Ovary (tissue), 3 donors: ENCODE measurements at regions not wholly inside any gene's neighbourhood (a gene's known extent, or its start where the extent isn't known, plus 50 kb on each side); places are given as distances from the start of the nearest gene placed in this dataset.

Source experiments
- CTCF ChIP-seq, 3 donors: fragments of 450-650 bp in 2 of 3; fragments of 200-600 bp in 1 of 3; IDR thresholded peaks; one replicate each; pipeline versions ENCODE4 v1.5.1 to v1.8.0; 2016 to 2022; ENCODE audit warnings: antibody characterized with exemption in 3 of 3, mild to moderate bottlenecking in 1 of 3
- EP300 ChIP-seq: sonication (generic); formaldehyde crosslinking; IDR thresholded peaks from one replicate; pipeline ENCODE4 v1.6.1; 2017; ENCODE audit warnings: antibody characterized with exemption
- donor health status: DM: no; HTN: no; CAD: no.

- TF ChIP-seq CTCF (IDR thresholded peaks at IDR 0.05) (no peak), EP300 (no peak)
These were observed 192.4 kb upstream of the ARPP21 start for GRCh38 chr3:35446896-35447295.
